Fibroblast of lung (primary cell): ENCODE measurements at regions not wholly inside any gene's neighbourhood (a gene's known extent, or its start where the extent isn't known, plus 50 kb on each side); places are given as distances from the start of the nearest gene placed in this dataset.

Source experiments
- DNase-seq, 2 donors: peaks; one replicate each; pipeline versions ENCODE4 v3.0.0 to v3.0.0-alpha.2; 2010; ENCODE audit warnings: low read depth in 2 of 2
- H2AFZ ChIP-seq: 2 replicates; pipeline ENCODE4 v1.5.1; 2012; ENCODE audit warnings: low read length, control low read depth, inconsistent platforms
- H3K27ac ChIP-seq: 2 replicates; pipeline ENCODE4 v1.5.1; 2011; ENCODE audit warnings: low read length, control low read depth; ENCODE audit not compliant: insufficient read depth
- H3K27me3 ChIP-seq: 2 replicates; pipeline ENCODE4 v1.5.1; 2011; ENCODE audit warnings: mild to moderate bottlenecking, low read length; ENCODE audit not compliant: control insufficient read depth, insufficient read depth
- H3K36me3 ChIP-seq: 2 replicates; pipeline ENCODE4 v1.5.1; 2011; ENCODE audit warnings: low read length; ENCODE audit not compliant: control insufficient read depth, insufficient read depth
- H3K4me1 ChIP-seq: 2 replicates; pipeline ENCODE4 v1.5.1; 2011; ENCODE audit warnings: low read length; ENCODE audit not compliant: control insufficient read depth, insufficient read depth; ENCODE audit errors: extremely low read depth
- H3K4me2 ChIP-seq: 2 replicates; pipeline ENCODE4 v1.5.1; 2011; ENCODE audit warnings: low read length, control low read depth; ENCODE audit not compliant: insufficient read depth; ENCODE audit errors: extremely low read depth
- H3K4me3 ChIP-seq, 4 experiments: fragments of 200-600 bp in 1 of 4; sonication (generic) in 1 of 4; replicated peaks in 1 of 4; 2 replicates each; pipeline ENCODE4 v1.5.1; 2011 to 2016; ENCODE audit warnings: low read length in 4 of 4, low read depth in 3 of 4, mild to moderate bottlenecking in 3 of 4, control low read depth in 2 of 4, inconsistent platforms in 1 of 4, mixed read lengths in 1 of 4; ENCODE audit not compliant: insufficient read depth in 1 of 4; ENCODE audit errors: control extremely low read depth in 1 of 4
- H3K79me2 ChIP-seq: 2 replicates; pipeline ENCODE4 v1.5.1; 2012; ENCODE audit warnings: mild to moderate bottlenecking, low read length, inconsistent platforms; ENCODE audit not compliant: control insufficient read depth, insufficient read depth
- H3K9ac ChIP-seq: 2 replicates; pipeline ENCODE4 v1.5.1; 2011; ENCODE audit warnings: mild to moderate bottlenecking, low read length, control low read depth; ENCODE audit not compliant: insufficient read depth
- H3K9me3 ChIP-seq: 2 replicates; pipeline ENCODE4 v1.5.1; 2012; ENCODE audit warnings: low read depth, low read length; ENCODE audit not compliant: control insufficient read depth, insufficient read depth
- H4K20me1 ChIP-seq: 2 replicates; pipeline ENCODE4 v1.5.1; 2011; ENCODE audit warnings: low read length; ENCODE audit not compliant: control insufficient read depth, insufficient read depth; ENCODE audit errors: extremely low read depth
- EZH2 ChIP-seq: IDR thresholded peaks from 2 replicates; pipeline ENCODE4 v1.5.1; 2012; ENCODE audit warnings: low read length, control low read depth, mild to moderate bottlenecking; ENCODE audit errors: missing control alignments
- TF ChIP-seq, protein P1 (sequence below), 2 donors: IDR thresholded peaks in 1 of 2; conservative IDR thresholded peaks in 1 of 2; 1 replicate in 1 of 2; 2 replicates in 1 of 2; pipeline ENCODE4 v1.5.1; 2011 to 2012; ENCODE audit warnings: low read length in 2 of 2, control low read depth in 1 of 2, inconsistent platforms in 1 of 2, low read depth in 1 of 2, mild to moderate bottlenecking in 1 of 2

DNA sequence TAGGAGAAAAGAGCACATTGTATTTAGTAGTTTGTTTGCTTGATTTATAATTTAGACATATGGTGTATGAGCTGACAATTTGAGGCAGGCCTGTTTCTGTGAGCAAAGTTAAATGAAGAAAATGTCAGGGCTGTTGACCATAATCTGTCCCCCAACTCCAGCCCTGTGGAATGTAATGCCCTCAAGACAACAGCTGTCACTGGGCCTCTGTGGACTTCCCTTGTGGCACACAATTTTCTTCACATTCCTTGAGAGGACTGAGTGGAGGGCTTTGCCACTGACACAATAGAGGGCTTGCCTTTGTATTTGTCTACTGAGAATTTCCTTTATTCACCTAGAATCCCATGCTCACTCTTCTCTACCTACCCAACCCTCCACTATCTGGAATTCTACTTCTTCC, 141.2 kb upstream of the CD180 start:
- no peaks in the 10 kb centered on the region for H3K4me1 ChIP-seq
- no peak overlapping the region for H3K9ac ChIP-seq
- H3K9me3 ChIP-seq, result no peaks in the 10 kb centered on the region
- H3K79me2 ChIP-seq, result no peaks in the 10 kb centered on the region
- no peak overlapping the region for H3K4me3 ChIP-seq
- H3K27ac ChIP-seq, result no peak overlapping the region
- DNase-seq, result no peak
- no peaks in the 10 kb centered on the region for H3K36me3 ChIP-seq
- TF ChIP-seq, protein P1, sequence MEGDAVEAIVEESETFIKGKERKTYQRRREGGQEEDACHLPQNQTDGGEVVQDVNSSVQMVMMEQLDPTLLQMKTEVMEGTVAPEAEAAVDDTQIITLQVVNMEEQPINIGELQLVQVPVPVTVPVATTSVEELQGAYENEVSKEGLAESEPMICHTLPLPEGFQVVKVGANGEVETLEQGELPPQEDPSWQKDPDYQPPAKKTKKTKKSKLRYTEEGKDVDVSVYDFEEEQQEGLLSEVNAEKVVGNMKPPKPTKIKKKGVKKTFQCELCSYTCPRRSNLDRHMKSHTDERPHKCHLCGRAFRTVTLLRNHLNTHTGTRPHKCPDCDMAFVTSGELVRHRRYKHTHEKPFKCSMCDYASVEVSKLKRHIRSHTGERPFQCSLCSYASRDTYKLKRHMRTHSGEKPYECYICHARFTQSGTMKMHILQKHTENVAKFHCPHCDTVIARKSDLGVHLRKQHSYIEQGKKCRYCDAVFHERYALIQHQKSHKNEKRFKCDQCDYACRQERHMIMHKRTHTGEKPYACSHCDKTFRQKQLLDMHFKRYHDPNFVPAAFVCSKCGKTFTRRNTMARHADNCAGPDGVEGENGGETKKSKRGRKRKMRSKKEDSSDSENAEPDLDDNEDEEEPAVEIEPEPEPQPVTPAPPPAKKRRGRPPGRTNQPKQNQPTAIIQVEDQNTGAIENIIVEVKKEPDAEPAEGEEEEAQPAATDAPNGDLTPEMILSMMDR (conservative IDR thresholded peaks at IDR 0.05 in 1 of 2, IDR thresholded peaks at IDR 0.05 in 1 of 2; ENCODE audit: low read depth in 1 of 2, low read length in 2 of 2), result no peak
- no peak for TF ChIP-seq EZH2
- no peak overlapping the region for H2AFZ ChIP-seq
- H4K20me1 ChIP-seq, result no peaks in the 10 kb centered on the region
- no peaks in the 10 kb centered on the region for H3K27me3 ChIP-seq
- no peak overlapping the region for H3K4me2 ChIP-seq

DNA sequence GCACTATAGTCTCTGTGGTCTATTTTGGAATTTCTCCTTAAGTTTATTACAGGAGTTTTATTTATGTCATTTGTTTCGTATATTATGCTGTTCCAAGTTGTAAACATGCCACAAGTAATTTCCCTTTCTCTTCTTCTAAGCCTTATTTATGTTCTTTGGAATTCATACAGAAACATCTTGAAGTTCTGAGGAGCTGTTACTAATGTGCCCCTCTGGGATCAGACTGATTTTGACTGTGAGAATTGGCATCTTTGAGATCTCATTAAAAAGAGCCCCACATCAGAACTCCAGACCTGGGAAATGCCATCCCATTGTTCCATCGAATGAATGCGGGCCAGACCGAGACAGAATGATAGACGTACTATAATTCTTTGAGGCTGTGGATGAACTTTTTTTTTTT, 138.8 kb upstream of the CD180 start:
- Histone ChIP-seq H3K4me2 (no peak overlapping the region), H3K9ac (no peak overlapping the region), H3K27ac (no peak overlapping the region), H2AFZ (no peak overlapping the region), H3K9me3 (no peaks in the 10 kb centered on the region), H3K27me3 (no peaks in the 10 kb centered on the region), H3K4me3 (no peak overlapping the region), H3K79me2 (no peaks in the 10 kb centered on the region), H3K4me1 (no peaks in the 10 kb centered on the region), H3K36me3 (no peaks in the 10 kb centered on the region), H4K20me1 (no peaks in the 10 kb centered on the region)
- DNase-seq, result peak in 1 of 2 donors; percentile 18
- no peak for TF ChIP-seq EZH2
- TF ChIP-seq, protein P1 (conservative IDR thresholded peaks at IDR 0.05 in 1 of 2, IDR thresholded peaks at IDR 0.05 in 1 of 2; ENCODE audit: low read depth in 1 of 2, low read length in 2 of 2), result no peak

DNA sequence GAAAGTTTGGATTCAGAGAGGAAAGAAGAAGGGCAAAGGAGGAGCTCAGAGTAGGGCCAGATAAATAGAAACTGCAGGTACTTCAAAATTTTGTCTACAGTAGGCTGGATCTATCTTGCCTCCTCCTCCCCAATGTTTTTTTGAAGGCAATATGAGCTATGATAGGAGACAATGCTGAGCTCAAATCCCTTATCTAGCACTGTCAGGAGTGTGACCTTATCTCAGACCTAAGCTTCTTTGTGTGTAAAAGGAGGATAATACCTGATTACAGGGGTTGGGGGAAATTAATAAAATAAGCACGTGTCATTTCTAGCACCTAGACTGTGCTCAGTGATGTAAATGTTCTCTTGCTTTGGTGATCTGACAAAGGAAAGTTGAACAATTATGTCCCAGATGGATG, 137.8 kb upstream of the CD180 start:
- Histone ChIP-seq H3K4me3 (no peak overlapping the region), H3K79me2 (no peaks in the 10 kb centered on the region), H3K36me3 (no peaks in the 10 kb centered on the region), H3K27ac (no peak overlapping the region), H3K9me3 (no peaks in the 10 kb centered on the region), H3K9ac (no peak overlapping the region), H3K4me1 (no peaks in the 10 kb centered on the region), H3K27me3 (no peaks in the 10 kb centered on the region), H3K4me2 (no peak overlapping the region), H4K20me1 (no peaks in the 10 kb centered on the region), H2AFZ (no peak overlapping the region)
- TF ChIP-seq EZH2, result no peak
- TF ChIP-seq, protein P1 (conservative IDR thresholded peaks at IDR 0.05 in 1 of 2, IDR thresholded peaks at IDR 0.05 in 1 of 2; ENCODE audit: low read depth in 1 of 2, low read length in 2 of 2), result no peak
- DNase-seq, result no peak
